HG03521 (cell line): ENCODE measurements at regions not wholly inside any gene's neighbourhood (a gene's known extent, or its start where the extent isn't known, plus 50 kb on each side); places are given as distances from the start of the nearest gene placed in this dataset.
"Not testable (repeated sequence)": the region's sequence is repeated elsewhere in the genome, so short reads cannot be mapped to it uniquely, and the experiment has no call there.

Source experiments
- ATAC-seq: cut with Tn5 transposase; IDR thresholded peaks from one replicate; pipeline ENCODE4 v1.9.1; 2021; ENCODE audit warnings: mild to moderate bottlenecking, moderate library complexity; ENCODE audit not compliant: unreplicated experiment

- ATAC-seq = no peak
These were observed 62.4 kb downstream of the CRYBB2 start for GRCh38 chr22:25281675-25282345.

- no peak for ATAC-seq
These were observed 62.9 kb downstream of the CRYBB2 start for GRCh38 chr22:25282346-25282670.

- ATAC-seq = no peak
These were observed 63.5 kb downstream of the CRYBB2 start for GRCh38 chr22:25282671-25283561.

GRCh38 chr22:25288481-25288880 is 69.0 kb downstream of the CRYBB2 start:
- ATAC-seq = not testable (repeated sequence)

GRCh38 chr22:25301912-25302311 is 82.5 kb downstream of the CRYBB2 start:
- not testable (repeated sequence) for ATAC-seq

- not testable (repeated sequence) for ATAC-seq
These were observed 90.1 kb downstream of the CRYBB2 start for GRCh38 chr22:25309586-25309985.

- not testable (repeated sequence) for ATAC-seq
These were observed 92.5 kb downstream of the CRYBB2 start for GRCh38 chr22:25311924-25312323.

- ATAC-seq = no peak
These were observed 98.8 kb downstream of the CRYBB2 start for GRCh38 chr22:25318081-25318823.

GRCh38 chr22:25327018-25327755 is 107.7 kb downstream of the CRYBB2 start:
- ATAC-seq = no peak

GRCh38 chr22:25331050-25331449 is 111.6 kb downstream of the CRYBB2 start:
- ATAC-seq = no peak

GRCh38 chr22:25331911-25332310 is 112.5 kb downstream of the CRYBB2 start:
- ATAC-seq = not testable (repeated sequence)

- no peak for ATAC-seq
These were observed 112.9 kb downstream of the CRYBB2 start for GRCh38 chr22:25332386-25332785.

GRCh38 chr22:25334162-25334490 is 114.7 kb downstream of the CRYBB2 start:
- no peak for ATAC-seq

GRCh38 chr22:25334631-25335030 is 115.2 kb downstream of the CRYBB2 start:
- not testable (repeated sequence) for ATAC-seq

GRCh38 chr22:25335276-25335675 is 115.8 kb downstream of the CRYBB2 start:
- not testable (repeated sequence) for ATAC-seq

GRCh38 chr22:25340536-25340935 is 121.1 kb downstream of the CRYBB2 start:
- not testable (repeated sequence) for ATAC-seq

GRCh38 chr22:25344366-25344765 is 124.9 kb downstream of the CRYBB2 start:
- not testable (repeated sequence) for ATAC-seq

GRCh38 chr22:25346859-25347751 is 127.7 kb downstream of the CRYBB2 start:
- no peak for ATAC-seq

GRCh38 chr22:25347752-25348102 is 128.3 kb downstream of the CRYBB2 start:
- no peak for ATAC-seq

GRCh38 chr22:25348391-25348790 is 129.0 kb downstream of the CRYBB2 start:
- ATAC-seq = no peak
